ENCODE measurements at regions not wholly inside any gene's neighbourhood (a gene's known extent, or its start where the extent isn't known, plus 50 kb on each side); places are given as distances from the start of the nearest gene placed in this dataset.
"Not testable (repeated sequence)": the region's sequence is repeated elsewhere in the genome, so short reads cannot be mapped to it uniquely, and the experiment has no call there.

GRCh38 chr4:77354550-77354949, 197.5 kb downstream of the CCNG2 start:
- TF ChIP-seq, protein P1, sequence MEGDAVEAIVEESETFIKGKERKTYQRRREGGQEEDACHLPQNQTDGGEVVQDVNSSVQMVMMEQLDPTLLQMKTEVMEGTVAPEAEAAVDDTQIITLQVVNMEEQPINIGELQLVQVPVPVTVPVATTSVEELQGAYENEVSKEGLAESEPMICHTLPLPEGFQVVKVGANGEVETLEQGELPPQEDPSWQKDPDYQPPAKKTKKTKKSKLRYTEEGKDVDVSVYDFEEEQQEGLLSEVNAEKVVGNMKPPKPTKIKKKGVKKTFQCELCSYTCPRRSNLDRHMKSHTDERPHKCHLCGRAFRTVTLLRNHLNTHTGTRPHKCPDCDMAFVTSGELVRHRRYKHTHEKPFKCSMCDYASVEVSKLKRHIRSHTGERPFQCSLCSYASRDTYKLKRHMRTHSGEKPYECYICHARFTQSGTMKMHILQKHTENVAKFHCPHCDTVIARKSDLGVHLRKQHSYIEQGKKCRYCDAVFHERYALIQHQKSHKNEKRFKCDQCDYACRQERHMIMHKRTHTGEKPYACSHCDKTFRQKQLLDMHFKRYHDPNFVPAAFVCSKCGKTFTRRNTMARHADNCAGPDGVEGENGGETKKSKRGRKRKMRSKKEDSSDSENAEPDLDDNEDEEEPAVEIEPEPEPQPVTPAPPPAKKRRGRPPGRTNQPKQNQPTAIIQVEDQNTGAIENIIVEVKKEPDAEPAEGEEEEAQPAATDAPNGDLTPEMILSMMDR (IDR thresholded peaks at IDR 0.05): no peak

DNA sequence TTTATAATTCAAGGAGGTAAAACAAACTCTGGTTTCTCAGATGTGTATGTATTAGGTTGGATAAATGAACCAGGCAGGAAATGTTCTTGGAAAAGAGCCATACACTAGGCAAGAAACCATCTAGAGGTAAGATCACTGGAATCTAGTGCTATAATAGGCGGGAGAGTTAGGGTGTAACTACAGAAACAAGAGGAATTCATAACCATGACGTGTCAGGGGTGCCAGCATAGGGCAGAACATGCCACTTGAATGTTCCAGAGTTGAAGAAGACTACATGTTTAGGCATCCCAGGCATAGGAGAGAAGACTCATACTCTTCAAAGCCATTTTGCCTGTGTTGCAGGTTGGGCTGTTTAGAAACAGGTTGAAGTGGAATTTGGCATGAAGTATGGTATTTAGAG, 198.7 kb downstream of the CCNG2 start:
- intact Hi-C loops (cut with DNase I): no loop called here

More at GRCh38 chr4:77354550-77354949, 197.5 kb downstream of the CCNG2 start:
- DNase-seq: no peak
- Histone ChIP-seq H3K36me3 (no peaks in the 10 kb centered on the region), H3K4me1 (no peaks in the 10 kb centered on the region), H3K27ac (no peak overlapping the region), H3K9ac (ENCODE audit: low read depth in 2 of 2, low read length in 2 of 2) (no peak overlapping the region), H3K9me3 (no peaks in the 10 kb centered on the region), H3K27me3 (no peaks in the 10 kb centered on the region), H3K4me3 (no peak overlapping the region)
- intact Hi-C loops (cut with DNase I): no loop called here

DNA sequence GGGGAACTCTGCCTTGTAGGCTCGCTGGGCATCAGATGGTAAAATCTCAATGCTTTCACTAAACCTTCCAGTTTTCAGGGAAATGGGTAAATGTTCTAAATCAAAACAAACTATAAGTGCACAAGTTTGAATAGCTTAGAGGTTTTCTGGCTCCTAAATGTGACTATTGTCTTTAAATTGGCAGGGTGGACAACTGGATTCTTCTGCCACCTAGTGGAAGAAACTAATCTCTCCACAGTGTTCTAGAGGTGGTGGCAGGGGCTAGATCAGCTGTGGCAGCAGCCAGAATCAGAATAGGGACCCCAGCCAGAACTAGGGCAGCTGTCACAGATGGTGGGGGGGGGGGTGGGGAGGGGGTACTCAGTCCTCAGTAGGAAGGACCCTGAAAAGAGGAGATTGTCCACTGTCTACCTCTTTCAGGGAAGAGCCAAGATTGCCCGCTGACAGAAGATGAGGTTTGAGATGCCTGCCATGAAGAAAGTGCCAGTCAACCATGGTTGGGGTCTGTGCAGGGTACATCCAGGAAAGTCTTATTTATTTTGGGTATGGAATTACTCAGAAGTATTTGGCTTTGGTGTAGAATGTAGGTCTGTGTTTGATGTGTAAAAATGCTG, 201.4 kb downstream of the CCNG2 start:
- DNase-seq: peak; percentile 26
- intact Hi-C loops (cut with DNase I): loop anchor here (1.0 kb wide), 1 partner anchor 118 kb away; no protein-coding TSS in a partner anchor
- Histone ChIP-seq H3K36me3 (no peaks in the 10 kb centered on the region), H3K4me1 (no peaks in the 10 kb centered on the region), H3K4me3 (no peak overlapping the region), H3K27ac (no peak overlapping the region), H3K9ac (ENCODE audit: low read depth in 2 of 2, low read length in 2 of 2) (no peak overlapping the region), H3K9me3 (no peaks in the 10 kb centered on the region), H3K27me3 (no peaks in the 10 kb centered on the region)
- TF ChIP-seq, protein P1 (IDR thresholded peaks at IDR 0.05): peak; percentile 46

More for the DNA sequence above, 198.7 kb downstream of the CCNG2 start:
- no peak for DNase-seq
- Histone ChIP-seq H3K4me1 (no peaks in the 10 kb centered on the region), H3K9me3 (no peaks in the 10 kb centered on the region), H3K4me3 (no peak overlapping the region), H3K9ac (ENCODE audit: low read depth in 2 of 2, low read length in 2 of 2) (no peak overlapping the region), H3K36me3 (no peaks in the 10 kb centered on the region), H3K27me3 (no peaks in the 10 kb centered on the region), H3K27ac (no peak overlapping the region)
- TF ChIP-seq, protein P1 (IDR thresholded peaks at IDR 0.05): no peak

DNA sequence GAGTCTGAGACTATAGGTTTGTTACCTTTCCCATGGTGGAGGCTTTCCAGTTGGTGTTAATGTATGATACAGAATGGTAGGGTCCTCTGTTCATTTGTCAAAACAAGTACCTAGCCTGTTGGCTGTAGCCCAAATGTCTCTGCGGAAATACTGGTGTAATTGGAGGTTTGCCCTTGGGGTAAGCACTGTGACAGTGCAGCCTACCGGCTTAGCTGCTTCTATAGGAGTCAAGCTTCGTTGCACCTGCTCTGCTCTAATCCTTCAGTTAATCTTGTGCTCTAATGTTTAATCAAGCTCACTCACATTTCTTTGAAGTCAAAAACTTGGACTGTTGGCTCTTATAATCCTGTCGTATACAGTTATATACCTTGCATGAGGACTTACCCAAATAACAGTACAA, 203.4 kb downstream of the CCNG2 start:
- Histone ChIP-seq H3K4me3 (no peak overlapping the region), H3K9ac (ENCODE audit: low read depth in 2 of 2, low read length in 2 of 2) (no peak overlapping the region), H3K27me3 (no peaks in the 10 kb centered on the region), H3K27ac (no peak overlapping the region), H3K36me3 (no peaks in the 10 kb centered on the region), H3K4me1 (no peaks in the 10 kb centered on the region), H3K9me3 (no peaks in the 10 kb centered on the region)
- intact Hi-C loops (cut with DNase I): no loop called here
- TF ChIP-seq, protein P1 (IDR thresholded peaks at IDR 0.05): no peak
- no peak for DNase-seq

- H3K36me3 ChIP-seq; H3K4me1 ChIP-seq; H3K4me3 ChIP-seq; H3K27me3 ChIP-seq; H3K9me3 ChIP-seq; H3K27ac ChIP-seq; DNase-seq; H3K9ac ChIP-seq (ENCODE audit: low read depth in 2 of 2, low read length in 2 of 2); intact Hi-C loops (cut with DNase I): not testable (repeated sequence)
Measured at GRCh38 chr4:77366876-77367275, 209.9 kb downstream of the CCNG2 start.

DNA sequence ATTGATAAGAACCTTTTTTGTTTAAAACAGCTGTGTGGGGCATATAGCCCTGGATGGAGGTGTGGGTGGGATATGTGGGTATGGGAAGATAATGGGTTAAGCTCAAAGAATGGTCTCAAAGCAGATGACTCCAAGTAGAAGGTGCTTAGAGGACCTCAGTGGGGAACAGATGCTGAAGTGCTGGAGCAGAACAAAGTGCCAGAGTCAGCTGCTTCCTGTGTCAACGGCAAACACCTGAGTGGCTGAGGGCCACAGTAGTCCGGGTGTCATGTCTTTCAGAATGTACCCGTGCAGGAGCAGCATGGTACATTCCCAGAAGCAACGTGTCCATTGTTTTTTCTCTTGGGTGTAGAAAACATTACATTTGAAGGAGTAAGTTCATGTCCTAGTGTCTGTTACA, 210.6 kb downstream of the CCNG2 start:
- Histone ChIP-seq H3K27ac (no peak overlapping the region), H3K4me1 (no peaks in the 10 kb centered on the region), H3K4me3 (no peak overlapping the region), H3K9me3 (no peaks in the 10 kb centered on the region), H3K27me3 (no peaks in the 10 kb centered on the region), H3K36me3 (no peaks in the 10 kb centered on the region), H3K9ac (ENCODE audit: low read depth in 2 of 2, low read length in 2 of 2) (no peak overlapping the region)
- no peak for DNase-seq
- TF ChIP-seq, protein P1 (IDR thresholded peaks at IDR 0.05): no peak
- intact Hi-C loops (cut with DNase I): no loop called here
